ENCODE measurements at regions not wholly inside any gene's neighbourhood (a gene's known extent, or its start where the extent isn't known, plus 50 kb on each side); places are given as distances from the start of the nearest gene placed in this dataset.

- TF ChIP-seq CTCF (IDR thresholded peaks at IDR 0.05; ENCODE audit: poor library complexity) (no peak), EZH2 (IDR thresholded peaks at IDR 0.05; ENCODE audit: borderline replicate concordance) (no peak), EZH2phosphoT487 (IDR thresholded peaks at IDR 0.05; ENCODE audit: low read depth, severe bottlenecking, unreplicated experiment) (no peak)
Measured at GRCh38 chr2:201980389-201980821, 53.2 kb upstream of the FZD7 start.

Data from hepatocyte (in vitro differentiated cells).